ENCODE measurements at regions not wholly inside any gene's neighbourhood (a gene's known extent, or its start where the extent isn't known, plus 50 kb on each side); places are given as distances from the start of the nearest gene placed in this dataset.
"Not testable (repeated sequence)": the region's sequence is repeated elsewhere in the genome, so short reads cannot be mapped to it uniquely, and the experiment has no call there.

DNA sequence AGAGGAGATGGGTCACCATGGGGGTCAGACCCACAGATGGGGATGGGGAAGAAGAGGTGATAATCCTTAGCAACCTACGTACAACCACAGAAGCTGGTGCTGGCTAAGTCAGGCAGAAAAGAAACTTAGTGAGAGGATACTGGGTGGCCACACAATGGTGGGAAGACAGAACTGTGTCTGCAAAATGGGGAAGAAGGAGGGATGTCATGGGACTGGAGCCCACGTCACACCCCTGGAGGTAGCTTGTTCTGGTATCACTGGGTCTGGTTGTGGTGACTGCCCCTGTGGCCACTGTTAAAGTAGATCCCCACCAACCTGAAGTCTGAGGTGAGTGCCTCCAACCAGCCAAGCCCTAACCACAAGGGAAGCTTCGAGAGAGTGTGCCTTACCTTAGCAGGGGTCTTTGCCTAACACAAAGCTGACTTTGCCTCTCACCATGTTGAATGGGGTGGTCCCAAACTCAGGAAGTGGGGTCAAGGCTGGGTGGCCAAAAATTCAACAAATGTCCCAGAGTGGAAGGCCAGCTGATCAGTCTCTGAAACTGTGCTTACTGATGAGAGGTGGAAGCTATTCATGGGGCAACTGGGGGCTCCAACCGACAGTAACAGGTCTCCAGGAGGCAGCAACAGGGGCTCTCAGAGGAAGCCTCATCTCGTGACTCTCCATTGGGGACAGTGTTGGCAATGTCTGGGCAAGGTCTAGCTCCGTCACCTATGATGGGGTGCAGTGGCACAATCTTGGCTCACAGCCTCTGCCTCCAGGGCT is 64.8 kb upstream of the SLC1A4 start:
- DNase-seq = no peak

GRCh38 chr2:64925930-64926722 is 63.1 kb upstream of the SLC1A4 start:
- not testable (repeated sequence) for DNase-seq

DNA sequence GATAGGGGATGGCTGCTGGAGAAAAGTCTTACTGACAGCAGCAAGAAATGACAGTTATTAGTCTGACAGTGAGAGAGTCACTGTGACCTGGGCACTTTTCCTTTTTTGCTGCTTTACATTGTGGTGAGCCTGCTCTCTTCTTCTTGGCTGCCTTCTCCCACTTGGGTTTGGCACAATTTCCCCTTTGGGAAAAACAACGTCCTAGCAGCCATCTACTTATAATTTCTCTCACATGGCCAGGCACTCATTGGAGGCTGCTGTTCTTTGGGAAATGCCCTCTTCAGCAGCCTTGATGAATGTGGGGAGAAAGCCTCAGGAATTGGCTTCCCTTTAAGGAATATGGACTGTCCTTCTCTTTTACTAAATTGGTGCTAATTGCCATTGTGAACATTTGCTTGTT is 60.4 kb upstream of the SLC1A4 start:
- no peak for DNase-seq

DNA sequence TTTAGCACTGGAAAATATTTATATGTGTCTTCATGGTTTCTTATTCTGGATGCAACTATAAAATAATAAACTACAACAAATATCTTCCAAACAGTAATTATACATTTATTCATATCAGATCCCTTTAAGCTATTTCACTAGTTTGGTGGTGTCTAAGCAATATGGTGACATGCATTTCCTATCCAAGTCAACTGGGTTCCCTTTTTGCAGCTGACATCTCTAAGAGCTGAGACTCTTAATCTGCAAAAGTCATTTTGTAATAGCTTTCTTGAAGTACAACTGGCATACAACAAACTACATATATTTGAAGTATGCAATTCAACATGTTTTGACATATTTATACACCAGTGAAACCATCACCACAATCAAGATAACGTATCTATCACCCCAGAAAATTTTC is 59.9 kb upstream of the SLC1A4 start:
- no peak for DNase-seq

GRCh38 chr2:64930258-64930671 is 58.9 kb upstream of the SLC1A4 start:
- DNase-seq = no peak

DNA sequence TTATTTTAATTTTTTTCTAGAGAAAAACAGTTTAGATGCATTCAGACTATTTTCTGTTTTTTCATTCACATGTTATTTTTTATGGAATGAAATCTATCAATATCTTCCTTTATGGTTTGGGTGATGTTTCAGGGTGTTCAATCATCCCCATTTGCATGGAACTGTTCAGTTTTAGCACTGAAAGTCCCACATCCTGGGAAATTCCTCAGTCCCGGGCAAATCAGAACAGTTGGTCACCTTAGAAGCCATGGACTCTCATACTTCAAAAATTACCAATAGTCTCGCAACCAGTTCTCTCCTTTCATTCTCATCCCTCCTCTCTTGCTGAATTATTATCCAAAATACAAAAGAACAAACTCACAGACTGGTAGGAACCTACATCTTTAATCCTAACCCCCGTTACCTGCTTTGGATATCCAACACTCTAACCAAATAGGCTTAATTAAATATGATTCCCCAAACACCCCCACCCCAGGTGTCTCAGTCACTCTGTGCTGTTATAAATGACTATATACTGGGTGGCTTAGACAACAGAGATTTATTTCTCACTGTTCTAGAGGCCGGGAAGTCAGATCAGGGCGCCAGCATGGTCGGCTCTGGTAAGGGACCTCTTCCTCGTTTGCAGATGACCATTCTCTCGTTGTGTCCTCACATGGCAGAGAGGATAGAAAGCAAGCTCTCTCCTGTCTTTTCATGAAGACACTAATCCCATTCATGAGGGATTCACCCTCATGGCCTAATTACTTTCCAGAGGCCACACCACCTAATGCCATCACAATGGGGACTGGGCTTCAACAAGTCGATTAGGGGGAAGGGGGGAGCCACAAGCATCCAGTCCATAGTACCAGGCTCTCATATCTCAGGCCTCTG is 57.7 kb upstream of the SLC1A4 start:
- DNase-seq = no peak

GRCh38 chr2:64932116-64932370 is 57.2 kb upstream of the SLC1A4 start:
- DNase-seq = no peak

- DNase-seq = no peak
These were observed 56.6 kb upstream of the SLC1A4 start for GRCh38 chr2:64932371-64933216.

DNA sequence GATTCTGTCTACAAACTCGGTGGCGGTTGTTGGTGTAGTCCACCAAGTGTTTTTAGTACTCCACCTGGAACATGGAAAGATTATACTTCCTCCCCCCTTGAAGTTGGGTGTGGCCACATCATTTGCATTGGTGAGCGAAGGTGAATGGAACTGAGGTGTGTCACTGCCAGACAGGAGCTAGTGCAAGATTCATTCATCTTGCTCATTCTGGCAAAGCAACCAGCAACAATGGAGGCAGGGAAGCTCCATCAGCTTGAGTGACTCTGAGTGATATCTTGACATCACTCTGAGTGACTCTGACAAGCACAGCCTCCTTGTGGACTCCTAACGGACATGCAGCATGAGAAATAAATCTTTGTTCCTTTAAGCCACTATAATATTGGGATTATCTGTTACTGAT is 54.7 kb upstream of the SLC1A4 start:
- DNase-seq = no peak

DNA sequence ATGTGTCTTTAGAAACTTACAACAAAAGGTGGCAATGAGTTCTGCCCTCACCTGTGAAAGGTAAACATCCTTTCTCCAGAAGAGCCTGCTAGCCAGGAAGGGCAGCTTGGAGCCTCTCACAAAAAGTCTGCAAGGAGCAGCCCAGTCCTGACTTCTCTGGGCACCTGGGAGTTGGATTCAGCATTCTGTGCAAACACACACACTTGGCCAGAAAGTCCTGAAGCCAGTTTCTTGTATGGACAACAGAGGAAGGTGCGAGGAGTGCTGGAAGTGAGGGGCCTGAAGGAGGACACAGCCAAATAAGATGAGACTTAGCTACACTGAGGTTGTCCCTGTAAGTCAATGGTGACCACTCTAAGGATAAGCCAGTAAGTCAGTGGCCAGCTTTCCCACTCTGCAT is 52.4 kb upstream of the SLC1A4 start:
- DNase-seq = no peak

DNA sequence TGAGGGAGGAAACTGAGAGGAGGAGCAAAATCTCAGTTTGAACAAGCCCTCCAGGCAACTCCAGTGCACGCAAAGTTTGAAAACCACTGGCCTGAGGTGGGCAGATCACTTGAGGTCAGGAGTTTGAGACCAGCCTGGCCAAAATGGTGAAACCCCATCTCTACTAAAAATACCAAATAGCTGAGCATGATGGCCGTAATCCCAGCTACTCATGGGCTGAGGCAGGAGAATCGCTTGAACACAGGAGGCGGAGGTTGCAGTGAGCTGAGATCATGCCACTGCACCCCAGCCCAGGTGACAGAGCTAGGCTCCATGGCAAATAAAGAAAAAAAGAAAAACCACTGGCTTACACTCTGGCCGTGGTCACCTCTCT is 51.9 kb upstream of the SLC1A4 start:
- DNase-seq = not testable (repeated sequence)

- no peak for DNase-seq
These were observed 51.3 kb upstream of the SLC1A4 start for GRCh38 chr2:64937687-64938491.

GRCh38 chr2:64938607-64939285 is 50.5 kb upstream of the SLC1A4 start:
- no peak for DNase-seq

GRCh38 chr2:64939332-64939917 is 49.8 kb upstream of the SLC1A4 start:
- no peak for DNase-seq

All from NCI-H2107 (cell line).